Posterior vena cava (tissue), 2 donors: ENCODE measurements at regions not wholly inside any gene's neighbourhood (a gene's known extent, or its start where the extent isn't known, plus 50 kb on each side); places are given as distances from the start of the nearest gene placed in this dataset.
"Not testable (repeated sequence)": the region's sequence is repeated elsewhere in the genome, so short reads cannot be mapped to it uniquely, and the experiment has no call there.

Experiments
- DNase-seq: peaks from one replicate; pipeline ENCODE4 v3.0.0-alpha.2; 2020; ENCODE audit warnings: low spot score
- intact Hi-C, 2 donors: fragments of 100-400 bp; cut with DNase I; formaldehyde crosslinking; loops; one replicate each; pipeline versions ENCODE4 v1.14.1 to v1.14.2; 2022 to 2023
- donor health status: DM: yes; HTN: yes; CAD: no.
- donor health status: DM: yes; HTN: yes; CAD: no.

GRCh38 chr12:97951717-97952116, 489.1 kb downstream of the RMST start:
- intact Hi-C loops = loop anchor here in 1 of 2 donors (5.0 kb wide), 1 partner anchor 1729 kb away; no protein-coding TSS in a partner anchor
- no peak for DNase-seq

GRCh38 chr12:97957109-97957508, 494.5 kb downstream of the RMST start:
- no peak for DNase-seq
- intact Hi-C loops = no loop called here

GRCh38 chr12:97960225-97960624, 497.6 kb downstream of the RMST start:
- intact Hi-C loops = no loop called here
- no peak for DNase-seq

- no peak for DNase-seq
- intact Hi-C loops = no loop called here
Observed at GRCh38 chr12:97960741-97961608, 498.4 kb downstream of the RMST start.

- intact Hi-C loops = no loop called here
Observed at GRCh38 chr12:97967831-97968230, 505.2 kb downstream of the RMST start.

GRCh38 chr12:97968641-97969197, 506.1 kb downstream of the RMST start:
- intact Hi-C loops = no loop called here
- no peak for DNase-seq

More at GRCh38 chr12:97967831-97968230, 505.2 kb downstream of the RMST start:
- no peak for DNase-seq

- intact Hi-C loops = loop anchor here in 1 of 2 donors (10.0 kb wide), 1 partner anchor 543 kb away; no protein-coding TSS in a partner anchor
- no peak for DNase-seq
Observed at GRCh38 chr12:97977870-97978405, 515.3 kb downstream of the RMST start.

GRCh38 chr12:97982684-97983083, 520.1 kb downstream of the RMST start:
- DNase-seq = no peak

GRCh38 chr12:97983796-97984195, 521.2 kb downstream of the RMST start:
- intact Hi-C loops = no loop called here
- no peak for DNase-seq

More at GRCh38 chr12:97982684-97983083, 520.1 kb downstream of the RMST start:
- intact Hi-C loops = no loop called here

- intact Hi-C loops = no loop called here
Observed at GRCh38 chr12:97984436-97984835, 521.8 kb downstream of the RMST start.

GRCh38 chr12:97984974-97985580, 522.5 kb downstream of the RMST start:
- intact Hi-C loops = no loop called here
- DNase-seq = no peak

More at GRCh38 chr12:97984436-97984835, 521.8 kb downstream of the RMST start:
- no peak for DNase-seq

- DNase-seq = no peak
- intact Hi-C loops = no loop called here
Observed at GRCh38 chr12:97985834-97986233, 523.2 kb downstream of the RMST start.

GRCh38 chr12:97988588-97988987, 526.0 kb downstream of the RMST start:
- DNase-seq, intact Hi-C loops: not testable (repeated sequence)

- intact Hi-C loops = no loop called here
- no peak for DNase-seq
Observed at GRCh38 chr12:97989366-97989940, 525.9 kb upstream of the TMPO start.

- intact Hi-C loops = no loop called here
- no peak for DNase-seq
Observed at GRCh38 chr12:97994746-97995484, 520.5 kb upstream of the TMPO start.

GRCh38 chr12:97995559-97995958, 519.8 kb upstream of the TMPO start:
- intact Hi-C loops = no loop called here
- no peak for DNase-seq

GRCh38 chr12:98001430-98001829, 514.0 kb upstream of the TMPO start:
- DNase-seq = no peak
- intact Hi-C loops = no loop called here

GRCh38 chr12:98002887-98003493, 512.4 kb upstream of the TMPO start:
- DNase-seq = no peak
- intact Hi-C loops = no loop called here

GRCh38 chr12:98007963-98008362, 507.4 kb upstream of the TMPO start:
- DNase-seq = no peak
- intact Hi-C loops = no loop called here
